ENCODE measurements at regions not wholly inside any gene's neighbourhood (a gene's known extent, or its start where the extent isn't known, plus 50 kb on each side); places are given as distances from the start of the nearest gene placed in this dataset.
A peak's percentile ranks its signal among the peaks of the same experiment; 100 is the strongest.
"Not testable (repeated sequence)": the region's sequence is repeated elsewhere in the genome, so short reads cannot be mapped to it uniquely, and the experiment has no call there.

GRCh38 chr4:169342906-169343564 is 72.3 kb upstream of the SH3RF1 start:
- DNase-seq, result peak; percentile 14

- no peak for DNase-seq
These were observed 71.6 kb upstream of the SH3RF1 start for GRCh38 chr4:169342159-169342860.

DNA sequence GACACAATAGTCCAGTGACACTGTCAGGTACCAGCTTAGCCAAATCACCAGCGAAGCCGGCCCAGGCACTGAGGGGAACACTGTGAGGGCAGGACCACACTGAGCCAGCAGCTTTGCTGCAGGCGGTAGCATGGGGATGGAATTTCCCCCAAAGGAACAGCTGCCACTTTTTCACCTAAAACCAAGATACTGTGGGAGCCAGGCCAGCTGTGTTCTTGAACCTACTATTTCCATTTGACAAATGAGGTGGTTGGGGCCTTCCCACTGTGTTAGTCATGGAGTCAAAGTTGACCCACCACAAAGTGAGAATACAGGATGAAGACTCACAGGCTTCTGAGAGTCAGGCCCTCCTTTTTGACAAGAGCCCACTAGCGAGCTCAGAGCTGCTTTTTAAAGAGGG is 70.7 kb upstream of the SH3RF1 start:
- DNase-seq, result peak; percentile 84

GRCh38 chr4:169340834-169341233 is 70.1 kb upstream of the SH3RF1 start:
- no peak for DNase-seq

DNA sequence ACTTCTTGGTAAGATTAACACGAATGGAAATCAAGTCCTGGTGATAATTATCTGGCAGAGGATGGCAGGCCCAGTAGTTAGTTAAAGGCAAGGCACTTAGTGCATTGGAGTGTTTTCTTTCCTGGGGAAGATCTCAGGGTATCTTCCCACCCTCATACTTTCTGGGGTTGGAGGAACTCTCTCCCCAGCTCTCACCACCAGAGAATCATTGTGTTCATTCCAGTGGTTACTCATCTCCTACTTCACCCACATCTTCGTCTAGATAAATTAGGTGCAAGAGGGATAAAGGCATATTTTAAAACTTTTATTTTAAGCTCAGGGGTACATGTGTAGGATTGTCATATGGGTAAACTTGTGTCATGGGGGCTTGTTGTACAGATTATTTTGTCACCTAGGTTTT is 67.5 kb upstream of the SH3RF1 start:
- peak; percentile 70 for DNase-seq

DNA sequence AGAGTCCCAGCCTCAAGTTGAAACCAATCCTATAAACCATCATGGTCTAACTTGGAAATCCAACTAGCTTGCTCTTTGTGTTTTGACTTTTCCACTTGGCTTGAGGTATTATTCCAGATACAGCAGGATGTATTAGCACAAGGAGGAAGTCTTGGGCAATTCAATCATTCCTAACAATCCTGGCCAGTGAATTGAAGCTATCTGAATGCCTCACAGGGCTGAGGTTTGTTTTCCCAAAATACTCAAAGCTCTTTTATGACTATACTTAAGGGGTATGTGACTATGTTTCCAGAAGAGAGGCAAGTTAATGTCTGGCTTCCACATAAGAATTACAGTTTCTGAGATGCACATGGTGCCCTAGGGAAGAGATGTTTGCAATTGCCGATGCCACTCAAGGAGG is 66.8 kb upstream of the SH3RF1 start:
- peak; percentile 97 for DNase-seq

DNA sequence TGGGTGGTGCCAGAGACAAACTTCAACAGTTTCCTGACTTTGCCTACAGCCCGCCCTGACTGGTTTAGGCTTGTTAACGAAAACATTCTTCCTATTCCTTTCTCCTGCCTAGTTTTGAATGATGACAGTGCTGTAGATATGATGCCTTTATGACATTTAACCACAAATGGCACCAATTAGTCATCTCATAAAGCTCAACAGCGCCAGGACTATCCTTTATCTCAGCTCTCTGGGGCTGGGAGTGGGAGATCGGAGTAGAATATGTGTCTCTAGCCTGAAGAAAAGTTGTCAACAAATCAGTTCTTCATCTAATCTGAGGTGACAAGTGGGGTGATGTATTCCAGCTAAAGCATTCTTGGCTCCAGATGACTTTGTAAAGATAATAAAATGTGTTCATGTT is 64.6 kb upstream of the SH3RF1 start:
- peak; percentile 87 for DNase-seq

- DNase-seq, result no peak
These were observed 63.6 kb upstream of the SH3RF1 start for GRCh38 chr4:169334335-169334734.

DNA sequence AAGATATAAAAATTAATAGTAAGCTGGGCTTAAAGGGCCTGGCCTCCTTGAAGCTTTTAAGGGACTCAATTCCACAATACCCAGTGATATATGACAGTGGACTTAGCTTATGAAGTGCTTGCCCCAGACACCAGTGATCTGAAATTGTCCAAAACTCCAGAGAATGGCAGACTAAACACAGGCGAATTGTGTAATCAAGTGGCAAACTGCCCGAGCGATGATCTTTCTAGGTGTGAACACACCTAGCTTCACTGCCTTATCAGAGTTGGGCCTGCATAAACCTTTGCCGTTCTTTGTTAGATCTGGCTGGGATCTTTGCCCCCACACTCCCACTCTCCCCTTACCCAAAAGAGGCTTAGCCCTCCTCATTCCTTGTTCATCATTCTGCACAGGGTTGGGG is 62.5 kb upstream of the SH3RF1 start:
- no peak for DNase-seq

DNA sequence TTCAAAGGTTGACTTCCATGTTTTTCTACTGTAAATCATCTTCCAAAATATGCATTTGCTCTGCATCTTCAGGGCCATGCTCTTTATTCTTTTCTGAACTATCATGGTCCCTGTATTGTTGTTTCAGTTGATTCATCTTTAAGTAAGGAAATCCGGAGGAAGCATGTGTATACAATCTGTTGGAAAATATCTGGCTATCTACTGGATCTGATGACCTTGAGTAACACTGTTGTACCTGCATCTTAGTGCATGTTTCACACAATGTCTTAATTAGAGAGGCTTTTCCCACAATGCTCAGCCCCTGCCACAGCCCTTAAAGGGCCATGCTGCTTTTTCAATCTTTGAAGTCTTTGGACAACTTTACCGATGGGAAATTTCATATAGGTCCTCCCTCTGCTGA is 61.8 kb upstream of the SH3RF1 start:
- no peak for DNase-seq

- no peak for DNase-seq
These were observed 60.1 kb upstream of the SH3RF1 start for GRCh38 chr4:169330811-169331210.

DNA sequence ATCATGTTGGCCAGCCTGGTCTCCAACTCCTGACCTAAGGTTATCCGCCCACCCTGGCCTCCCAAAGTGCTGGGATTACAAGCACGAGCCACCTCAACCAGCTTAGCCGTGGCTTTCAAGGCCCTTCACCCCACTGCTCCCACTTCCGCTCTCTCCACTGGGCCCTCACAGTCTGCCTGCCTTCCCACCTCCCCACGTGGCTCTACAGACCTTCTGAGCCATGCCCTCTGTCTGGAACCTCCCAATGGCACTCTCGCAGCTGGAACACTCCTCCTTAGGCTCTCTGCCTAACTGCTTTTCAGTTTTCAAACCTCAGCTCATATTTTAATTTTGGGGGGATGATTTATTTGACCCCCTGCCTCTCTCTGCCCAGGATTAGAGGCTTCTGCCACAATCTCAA is 59.3 kb upstream of the SH3RF1 start:
- DNase-seq, result no peak

GRCh38 chr4:169327951-169328350 is 57.2 kb upstream of the SH3RF1 start:
- DNase-seq, result no peak

DNA sequence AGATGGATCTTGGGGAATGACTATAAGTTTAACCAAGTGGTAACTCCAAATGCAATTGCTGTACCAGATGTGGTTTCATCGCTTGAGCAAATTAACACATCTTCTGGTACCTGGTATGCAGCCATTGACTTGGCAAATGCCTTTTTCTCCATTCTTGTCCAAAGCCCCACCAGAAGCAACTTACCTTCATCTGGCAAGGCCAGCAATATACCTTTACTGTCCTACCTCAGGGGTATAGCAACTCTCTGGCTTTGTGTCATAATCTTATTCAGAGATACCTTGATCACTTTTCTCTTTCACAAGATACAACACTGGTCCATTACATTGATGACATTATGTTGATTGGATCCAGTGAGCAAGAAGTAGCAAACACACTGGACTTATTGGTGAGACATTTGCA is 53.2 kb upstream of the SH3RF1 start:
- not testable (repeated sequence) for DNase-seq

DNA sequence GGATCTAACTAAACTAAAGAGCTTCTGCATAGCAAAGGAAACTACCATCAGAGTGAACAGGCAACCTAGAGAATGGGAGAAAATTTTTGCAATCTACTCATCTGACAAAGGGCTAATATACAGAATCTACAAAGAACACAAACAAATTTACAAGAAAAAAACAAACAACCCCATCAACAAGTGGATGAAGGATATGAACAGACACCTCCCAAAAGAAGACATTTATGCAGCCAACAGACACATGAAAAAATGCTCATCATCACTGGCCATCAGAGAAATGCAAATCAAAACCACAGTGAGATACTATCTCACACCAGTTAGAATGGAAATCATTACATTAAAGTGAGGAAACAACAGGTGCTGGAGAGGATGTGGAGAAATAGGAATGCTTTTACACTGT is 52.1 kb upstream of the SH3RF1 start:
- DNase-seq, result not testable (repeated sequence)
